Activated effector memory CD4-positive, alpha-beta T cell treated with anti-CD3 and anti-CD28 coated beads, Interleukin-2, amount 50 U/mL, for 16 hours (primary cell): ENCODE measurements at regions not wholly inside any gene's neighbourhood (a gene's known extent, or its start where the extent isn't known, plus 50 kb on each side); places are given as distances from the start of the nearest gene placed in this dataset.
A peak's percentile ranks its signal among the peaks of the same experiment; 100 is the strongest.

Experiments
- DNase-seq: peaks from one replicate; pipeline ENCODE4 v3.0.0-alpha.2; 2020

- DNase-seq = no peak
These were observed 78.0 kb upstream of the DRD2 start for GRCh38 chr11:113553235-113553634.

- DNase-seq = no peak
These were observed 77.1 kb upstream of the DRD2 start for GRCh38 chr11:113552271-113552670.

GRCh38 chr11:113551645-113552044 lies 76.4 kb upstream of the DRD2 start:
- no peak for DNase-seq

- DNase-seq = no peak
These were observed 74.7 kb upstream of the DRD2 start for GRCh38 chr11:113549611-113550578.

- no peak for DNase-seq
These were observed 73.9 kb upstream of the DRD2 start for GRCh38 chr11:113549061-113549460.

- no peak for DNase-seq
These were observed 72.5 kb upstream of the DRD2 start for GRCh38 chr11:113547739-113548138.

GRCh38 chr11:113546757-113547507 lies 71.7 kb upstream of the DRD2 start:
- DNase-seq = no peak

GRCh38 chr11:113542420-113542819 lies 67.2 kb upstream of the DRD2 start:
- DNase-seq = no peak

GRCh38 chr11:113540416-113541330 lies 65.5 kb upstream of the DRD2 start:
- no peak for DNase-seq

GRCh38 chr11:113538451-113539412 lies 63.5 kb upstream of the DRD2 start:
- DNase-seq = no peak

- no peak for DNase-seq
These were observed 59.4 kb upstream of the DRD2 start for GRCh38 chr11:113534625-113535024.

GRCh38 chr11:113533425-113533698 lies 58.2 kb upstream of the DRD2 start:
- DNase-seq = no peak

GRCh38 chr11:113532697-113533424 lies 57.7 kb upstream of the DRD2 start:
- peak; percentile 84 for DNase-seq

GRCh38 chr11:113531575-113532451 lies 56.6 kb upstream of the DRD2 start:
- no peak for DNase-seq

- no peak for DNase-seq
These were observed 55.9 kb upstream of the DRD2 start for GRCh38 chr11:113531083-113531482.

- DNase-seq = no peak
These were observed 54.4 kb upstream of the DRD2 start for GRCh38 chr11:113529606-113530005.

- DNase-seq = no peak
These were observed 53.8 kb upstream of the DRD2 start for GRCh38 chr11:113528982-113529381.

GRCh38 chr11:113526521-113526920 lies 51.3 kb upstream of the DRD2 start:
- DNase-seq = no peak
